KMS-11 (cell line): ENCODE measurements at regions not wholly inside any gene's neighbourhood (a gene's known extent, or its start where the extent isn't known, plus 50 kb on each side); places are given as distances from the start of the nearest gene placed in this dataset.

Experiments used
- H2AFZ ChIP-seq: fragments of 200-600 bp; sonication (generic); 2 replicates; pipeline ENCODE4 v1.6.1; 2016; ENCODE audit warnings: antibody characterized with exemption, mixed run types, low read depth
- H3K27ac ChIP-seq: fragments of 200-600 bp; sonication (generic); 2 replicates; pipeline ENCODE4 v1.6.1; 2016; ENCODE audit warnings: mild to moderate bottlenecking, mixed run types
- H3K27me3 ChIP-seq: fragments of 200-600 bp; sonication (generic); 2 replicates; pipeline ENCODE4 v1.6.1; 2017; ENCODE audit warnings: mild to moderate bottlenecking, low read depth, mixed run types, moderate library complexity; ENCODE audit not compliant: insufficient read depth
- H3K36me3 ChIP-seq: fragments of 200-600 bp; sonication (generic); 2 replicates; pipeline ENCODE4 v1.6.1; 2017; ENCODE audit warnings: mild to moderate bottlenecking, mixed run types; ENCODE audit not compliant: insufficient read depth
- H3K4me1 ChIP-seq: fragments of 200-600 bp; sonication (generic); 2 replicates; pipeline ENCODE4 v1.6.1; 2016; ENCODE audit warnings: mild to moderate bottlenecking, low read depth, mixed run types; ENCODE audit not compliant: poor library complexity, severe bottlenecking
- H3K4me2 ChIP-seq: fragments of 200-600 bp; sonication (generic); 2 replicates; pipeline ENCODE4 v1.7.0; 2016; ENCODE audit warnings: mild to moderate bottlenecking, mixed run types
- H3K4me3 ChIP-seq: fragments of 200-600 bp; sonication (generic); IDR thresholded peaks from 2 replicates; pipeline ENCODE4 v1.6.1; 2017; ENCODE audit warnings: low read depth, low read length, mixed read lengths; ENCODE audit not compliant: insufficient read depth
- H3K79me2 ChIP-seq: fragments of 200-600 bp; sonication (generic); 2 replicates; pipeline ENCODE4 v1.6.1; 2016; ENCODE audit warnings: low read depth, mixed run types; ENCODE audit not compliant: insufficient read depth
- H3K9ac ChIP-seq: fragments of 200-600 bp; sonication (generic); 2 replicates; pipeline ENCODE4 v1.6.1; 2016; ENCODE audit warnings: mild to moderate bottlenecking, mixed run types
- H4K20me1 ChIP-seq: fragments of 200-600 bp; sonication (generic); 2 replicates; pipeline ENCODE4 v1.6.1; 2016; ENCODE audit warnings: mild to moderate bottlenecking, mixed run types; ENCODE audit not compliant: insufficient read depth
- TF ChIP-seq, protein P1 (sequence below): fragments of 200-600 bp; sonication (generic); conservative IDR thresholded peaks from 2 replicates; pipeline ENCODE4 v1.6.1; 2017; ENCODE audit warnings: low read depth, mild to moderate bottlenecking, antibody characterized with exemption, low read length, moderate library complexity, mixed read lengths

DNA sequence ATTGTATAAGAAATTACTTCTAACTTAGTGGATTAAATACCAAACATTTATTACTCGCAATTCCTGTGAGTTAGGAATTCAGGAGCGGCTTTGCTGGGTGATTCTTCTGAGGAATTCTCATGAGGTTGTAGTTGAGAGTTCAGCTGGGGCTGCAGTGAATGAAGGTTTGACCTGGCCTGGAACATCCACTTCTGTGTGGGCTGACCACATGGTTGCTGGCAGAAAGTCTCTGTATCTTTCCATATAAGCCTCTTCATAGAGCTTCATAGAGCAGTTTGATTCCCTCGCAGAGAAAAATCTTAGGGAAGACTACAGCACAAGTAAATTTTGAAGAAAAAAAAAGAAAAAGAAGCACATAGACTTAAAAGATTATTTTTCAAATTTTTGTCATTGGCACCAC lies 339.7 kb upstream of the NWD2 start:
- no peaks in the 10 kb centered on the region for H3K27me3 ChIP-seq
- H3K36me3 ChIP-seq, result no peaks in the 10 kb centered on the region
- no peaks in the 10 kb centered on the region for H3K79me2 ChIP-seq
- TF ChIP-seq, protein P1, sequence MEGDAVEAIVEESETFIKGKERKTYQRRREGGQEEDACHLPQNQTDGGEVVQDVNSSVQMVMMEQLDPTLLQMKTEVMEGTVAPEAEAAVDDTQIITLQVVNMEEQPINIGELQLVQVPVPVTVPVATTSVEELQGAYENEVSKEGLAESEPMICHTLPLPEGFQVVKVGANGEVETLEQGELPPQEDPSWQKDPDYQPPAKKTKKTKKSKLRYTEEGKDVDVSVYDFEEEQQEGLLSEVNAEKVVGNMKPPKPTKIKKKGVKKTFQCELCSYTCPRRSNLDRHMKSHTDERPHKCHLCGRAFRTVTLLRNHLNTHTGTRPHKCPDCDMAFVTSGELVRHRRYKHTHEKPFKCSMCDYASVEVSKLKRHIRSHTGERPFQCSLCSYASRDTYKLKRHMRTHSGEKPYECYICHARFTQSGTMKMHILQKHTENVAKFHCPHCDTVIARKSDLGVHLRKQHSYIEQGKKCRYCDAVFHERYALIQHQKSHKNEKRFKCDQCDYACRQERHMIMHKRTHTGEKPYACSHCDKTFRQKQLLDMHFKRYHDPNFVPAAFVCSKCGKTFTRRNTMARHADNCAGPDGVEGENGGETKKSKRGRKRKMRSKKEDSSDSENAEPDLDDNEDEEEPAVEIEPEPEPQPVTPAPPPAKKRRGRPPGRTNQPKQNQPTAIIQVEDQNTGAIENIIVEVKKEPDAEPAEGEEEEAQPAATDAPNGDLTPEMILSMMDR, result no peak
- H4K20me1 ChIP-seq, result no peaks in the 10 kb centered on the region
- H2AFZ ChIP-seq, result no peak overlapping the region
- no peak overlapping the region for H3K4me2 ChIP-seq
- no peak overlapping the region for H3K27ac ChIP-seq
- no peak overlapping the region for H3K4me3 ChIP-seq
- no peaks in the 10 kb centered on the region for H3K4me1 ChIP-seq
- no peak overlapping the region for H3K9ac ChIP-seq

- Histone ChIP-seq H3K4me2 (no peak overlapping the region), H2AFZ (no peak overlapping the region), H3K27ac (no peak overlapping the region), H3K27me3 (no peaks in the 10 kb centered on the region), H3K79me2 (no peaks in the 10 kb centered on the region), H4K20me1 (no peaks in the 10 kb centered on the region), H3K9ac (no peak overlapping the region), H3K4me3 (no peak overlapping the region), H3K4me1 (no peaks in the 10 kb centered on the region), H3K36me3 (no peaks in the 10 kb centered on the region)
- TF ChIP-seq, protein P1, result no peak
Measured at GRCh38 chr4:36914106-36914505, 330.4 kb upstream of the NWD2 start.

GRCh38 chr4:36915717-36916116 lies 328.8 kb upstream of the NWD2 start:
- H3K36me3 ChIP-seq, result no peaks in the 10 kb centered on the region
- TF ChIP-seq, protein P1, result no peak
- H3K27ac ChIP-seq, result no peak overlapping the region
- H3K4me3 ChIP-seq, result no peak overlapping the region
- no peak overlapping the region for H2AFZ ChIP-seq
- no peaks in the 10 kb centered on the region for H4K20me1 ChIP-seq
- no peak overlapping the region for H3K4me2 ChIP-seq
- no peak overlapping the region for H3K9ac ChIP-seq
- no peaks in the 10 kb centered on the region for H3K79me2 ChIP-seq
- no peaks in the 10 kb centered on the region for H3K4me1 ChIP-seq
- no peaks in the 10 kb centered on the region for H3K27me3 ChIP-seq

GRCh38 chr4:36917413-36917812 lies 327.1 kb upstream of the NWD2 start:
- Histone ChIP-seq H3K27me3 (no peaks in the 10 kb centered on the region), H2AFZ (no peak overlapping the region), H3K36me3 (no peaks in the 10 kb centered on the region), H3K9ac (no peak overlapping the region), H3K4me1 (no peaks in the 10 kb centered on the region), H3K4me2 (no peak overlapping the region), H3K27ac (no peak overlapping the region), H3K79me2 (no peaks in the 10 kb centered on the region), H3K4me3 (no peak overlapping the region), H4K20me1 (no peaks in the 10 kb centered on the region)
- TF ChIP-seq, protein P1, result no peak
